Activated T-cell treated with anti-CD3 and anti-CD28 coated beads, Interleukin-2, amount 50 U/mL, for 72 hours (primary cell): ENCODE measurements at regions not wholly inside any gene's neighbourhood (a gene's known extent, or its start where the extent isn't known, plus 50 kb on each side); places are given as distances from the start of the nearest gene placed in this dataset.
"Not testable (repeated sequence)": the region's sequence is repeated elsewhere in the genome, so short reads cannot be mapped to it uniquely, and the experiment has no call there.

ENCODE experiments used
- ATAC-seq, 2 donors: fragments of 150-1000 bp; cut with Tn5 transposase; replicated peaks in 1 of 2; 2 replicates each; pipeline ENCODE4 v1.10.0; 2021; ENCODE audit warnings: moderate library complexity in 2 of 2, mild to moderate bottlenecking in 1 of 2
- DNase-seq, 2 donors: peaks; one replicate each; pipeline ENCODE4 v3.0.0; 2021 to 2022; ENCODE audit warnings: mixed read lengths in 1 of 2
- H3K27ac Mint-ChIP-seq: one replicate; pipeline ENCODE4 v1.8.0; 2022; ENCODE audit warnings: mild to moderate bottlenecking, moderate library complexity, mixed read lengths
- H3K27me3 Mint-ChIP-seq: one replicate; pipeline ENCODE4 v1.8.0; 2022; ENCODE audit warnings: low read depth, mixed read lengths
- H3K36me3 Mint-ChIP-seq, 2 donors: one replicate each; pipeline ENCODE4 v1.8.0; 2022; ENCODE audit warnings: mixed read lengths in 2 of 2, mild to moderate bottlenecking in 1 of 2; ENCODE audit not compliant: insufficient read depth in 2 of 2
- H3K4me1 Mint-ChIP-seq: one replicate; pipeline ENCODE4 v1.8.0; 2022; ENCODE audit warnings: low read depth, mixed read lengths
- H3K4me3 Mint-ChIP-seq, 2 donors: one replicate each; pipeline ENCODE4 v1.8.0; 2022; ENCODE audit warnings: mild to moderate bottlenecking in 2 of 2, mixed read lengths in 2 of 2, moderate library complexity in 2 of 2
- H3K9me3 Mint-ChIP-seq, 2 donors: one replicate each; pipeline ENCODE4 v1.8.0; 2022; ENCODE audit warnings: mixed read lengths in 2 of 2

DNA sequence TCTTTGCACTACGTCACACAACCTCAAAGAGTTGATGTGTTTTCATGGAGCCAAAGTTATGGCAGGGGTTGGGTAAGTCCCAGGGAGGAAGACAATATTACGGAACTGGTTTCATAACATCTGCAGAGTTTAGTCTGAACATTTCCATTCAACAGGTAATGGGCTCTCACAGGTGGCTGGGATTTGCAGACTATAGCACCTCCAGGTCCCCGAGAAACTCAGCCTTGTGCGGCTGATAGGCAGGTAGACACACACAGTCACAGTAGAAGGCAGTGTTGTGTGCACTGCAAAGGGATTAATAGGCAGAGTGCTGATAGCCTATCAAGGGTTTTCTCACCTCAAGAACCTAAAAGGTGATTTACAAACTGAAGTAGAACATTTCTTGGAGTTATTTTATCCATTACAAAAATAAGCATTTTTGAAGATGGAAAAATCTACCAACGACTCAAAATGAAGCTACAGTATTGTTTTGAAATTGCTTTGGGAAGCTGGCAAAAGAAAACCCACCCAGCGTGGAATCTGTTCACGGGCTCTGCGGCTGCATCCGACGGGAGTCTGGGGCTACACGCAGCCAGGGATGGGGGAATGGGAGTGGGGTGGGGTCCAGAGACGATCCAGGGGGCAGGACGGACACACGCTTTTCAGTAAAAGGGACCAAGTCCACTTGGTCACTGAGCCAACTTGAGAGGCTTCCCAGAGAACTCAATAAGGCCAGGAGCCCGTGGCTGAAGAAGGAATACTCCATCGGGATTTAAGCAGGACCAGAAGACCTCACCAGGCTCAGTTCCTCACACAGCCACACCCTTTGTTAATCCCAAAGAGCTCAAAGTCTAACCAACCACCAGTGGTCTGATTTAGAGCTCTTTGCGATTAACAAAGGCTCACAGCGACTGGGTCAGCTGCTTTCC lies 82.9 kb downstream of the CHRNA1 start:
- no peak for ATAC-seq

DNA sequence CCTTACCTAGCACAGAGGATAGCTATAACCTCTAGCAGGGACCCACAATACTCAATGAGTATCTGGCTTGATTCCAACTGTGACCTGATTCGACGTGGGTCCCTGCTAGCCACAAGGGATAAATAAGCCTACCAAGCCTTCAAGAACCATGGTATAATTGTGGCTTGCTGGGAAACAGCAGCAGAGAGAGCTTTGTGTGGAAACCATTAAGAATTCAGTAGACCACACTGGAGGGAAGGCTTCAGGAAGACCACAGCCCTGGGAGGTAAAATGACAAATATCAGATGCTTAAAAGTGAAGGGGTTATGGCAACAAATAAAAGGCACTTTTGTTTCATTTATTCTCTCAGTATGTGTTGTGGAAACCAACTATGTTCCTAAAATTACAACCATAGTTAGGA lies 82.6 kb upstream of the WIPF1 start:
- no peak for ATAC-seq
- peaks cover 78% of the 10 kb centered on the region for H3K4me1 Mint-ChIP-seq
- H3K4me3 Mint-ChIP-seq: peak overlapping the region; percentile 81 to 84
- H3K27me3 Mint-ChIP-seq: peaks cover 6% of the 10 kb centered on the region
- H3K27ac Mint-ChIP-seq: no peak overlapping the region
- peaks cover 3 to 4% of the 10 kb centered on the region in 2 donors for H3K36me3 Mint-ChIP-seq
- no peak for DNase-seq
- no peaks in the 10 kb centered on the region for H3K9me3 Mint-ChIP-seq

More for the DNA sequence above, 82.9 kb downstream of the CHRNA1 start:
- peaks cover 71% of the 10 kb centered on the region for H3K4me1 Mint-ChIP-seq
- H3K9me3 Mint-ChIP-seq: no peaks in the 10 kb centered on the region
- H3K36me3 Mint-ChIP-seq: peaks cover 0 to 4% of the 10 kb centered on the region in 2 donors
- DNase-seq: no peak
- H3K4me3 Mint-ChIP-seq: peak overlapping the region; percentile 81 to 84
- H3K27ac Mint-ChIP-seq: peak overlapping the region; percentile 68
- peaks cover 6% of the 10 kb centered on the region for H3K27me3 Mint-ChIP-seq

DNA sequence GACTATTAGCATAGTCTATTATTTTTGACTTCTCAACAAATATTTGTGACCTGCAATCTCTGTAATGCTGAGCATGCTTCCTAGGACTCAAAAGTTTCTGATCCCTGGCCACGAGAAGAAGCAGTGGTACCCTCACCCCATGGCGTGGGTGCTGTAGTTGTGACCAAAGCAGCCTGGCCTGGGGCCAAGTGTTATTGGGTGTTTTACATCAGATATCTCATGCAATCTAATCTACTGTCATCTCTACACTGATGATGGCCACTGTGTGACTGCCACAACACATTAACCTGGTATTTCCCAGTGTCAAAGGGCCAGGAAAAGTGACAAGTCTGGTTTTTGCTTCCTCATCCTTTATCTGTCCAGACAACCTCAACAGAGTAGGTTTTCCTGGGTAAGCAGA lies 80.8 kb upstream of the WIPF1 start:
- peaks cover 67% of the 10 kb centered on the region for H3K4me1 Mint-ChIP-seq
- H3K4me3 Mint-ChIP-seq: no peak overlapping the region
- no peaks in the 10 kb centered on the region for H3K9me3 Mint-ChIP-seq
- H3K27me3 Mint-ChIP-seq: no peaks in the 10 kb centered on the region
- peaks cover 3 to 8% of the 10 kb centered on the region in 2 donors for H3K36me3 Mint-ChIP-seq
- peak overlapping the region; percentile 28 for H3K27ac Mint-ChIP-seq
- ATAC-seq (no peak), DNase-seq (peak in 1 of 2 donors; percentile 26)

DNA sequence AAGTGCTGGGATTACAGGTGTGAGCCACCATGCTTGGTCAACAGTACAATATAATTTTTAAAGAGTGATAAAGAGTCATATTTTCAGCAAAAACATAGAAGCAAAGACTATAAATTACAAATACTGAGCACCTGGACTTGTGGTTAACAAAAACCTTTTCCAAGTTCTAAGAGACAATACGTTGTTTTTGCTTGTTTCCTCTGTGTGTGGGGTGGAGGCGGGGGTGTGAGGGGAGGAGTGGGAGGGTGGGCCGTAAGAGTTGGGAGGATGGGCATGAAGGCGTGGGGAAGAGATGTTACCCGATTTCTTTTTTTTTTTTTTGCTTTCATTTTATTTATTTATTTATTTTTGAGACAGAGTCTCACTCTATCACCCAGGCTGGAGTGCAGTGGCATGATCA lies 78.0 kb upstream of the WIPF1 start:
- peak overlapping the region; percentile 31 to 55 for H3K4me3 Mint-ChIP-seq
- peak overlapping the region; percentile 31 for H3K27ac Mint-ChIP-seq
- ATAC-seq (no peak), DNase-seq (no peak)
- peaks cover 10 to 19% of the 10 kb centered on the region in 2 donors for H3K36me3 Mint-ChIP-seq
- peaks cover 1 to 3% of the 10 kb centered on the region in 2 donors for H3K9me3 Mint-ChIP-seq
- H3K4me1 Mint-ChIP-seq: peaks cover 53% of the 10 kb centered on the region
- no peaks in the 10 kb centered on the region for H3K27me3 Mint-ChIP-seq

DNA sequence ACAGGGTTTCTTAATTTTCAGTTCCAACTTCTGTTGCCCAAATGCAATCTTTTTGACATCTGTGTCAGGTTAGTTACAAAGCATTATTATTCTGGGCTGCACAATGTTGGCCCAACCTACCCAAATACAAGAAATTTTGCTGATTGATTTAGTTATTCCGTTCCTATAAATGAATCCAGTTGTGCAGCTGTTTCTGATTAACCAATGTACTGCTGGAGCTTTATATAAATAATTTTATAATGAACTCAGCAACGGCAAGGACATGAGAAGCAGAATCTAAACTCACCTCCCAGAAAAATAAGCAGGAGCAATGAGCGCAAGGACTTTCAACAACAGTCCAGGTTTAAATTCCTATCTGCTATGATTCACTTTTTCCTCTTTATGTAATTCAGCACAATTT lies 76.3 kb upstream of the WIPF1 start:
- Mint-ChIP-seq H3K9me3 (peaks cover 1 to 3% of the 10 kb centered on the region in 2 donors), H3K27ac (no peak overlapping the region), H3K27me3 (no peaks in the 10 kb centered on the region), H3K4me1 (peaks cover 36% of the 10 kb centered on the region), H3K36me3 (peaks cover 10 to 19% of the 10 kb centered on the region in 2 donors), H3K4me3 (no peak overlapping the region)
- ATAC-seq: no peak
- DNase-seq: no peak

DNA sequence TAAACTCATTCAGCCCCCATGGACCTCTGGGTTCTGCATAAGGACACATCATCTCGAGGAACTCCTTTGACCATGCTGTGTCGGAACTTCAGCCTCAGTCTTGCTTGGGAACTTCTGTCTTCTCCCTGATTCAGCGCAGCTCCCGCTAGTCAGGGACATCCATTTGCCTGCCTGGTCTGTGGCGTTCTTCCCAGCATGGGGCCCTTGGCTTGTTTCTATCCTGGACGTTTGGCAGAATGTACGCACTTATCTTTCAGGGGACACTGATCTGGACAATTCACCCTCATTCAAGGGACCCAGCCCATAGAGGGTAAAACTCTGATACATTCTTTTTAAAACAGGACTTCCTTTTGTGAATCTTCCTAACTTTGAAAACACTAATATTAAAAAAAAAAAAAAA lies 75.8 kb upstream of the WIPF1 start:
- Mint-ChIP-seq H3K27ac (no peak overlapping the region), H3K27me3 (no peaks in the 10 kb centered on the region), H3K4me1 (peaks cover 33% of the 10 kb centered on the region), H3K9me3 (peaks cover 1 to 3% of the 10 kb centered on the region in 2 donors), H3K36me3 (peaks cover 10 to 19% of the 10 kb centered on the region in 2 donors), H3K4me3 (no peak overlapping the region)
- ATAC-seq (no peak), DNase-seq (no peak)

DNA sequence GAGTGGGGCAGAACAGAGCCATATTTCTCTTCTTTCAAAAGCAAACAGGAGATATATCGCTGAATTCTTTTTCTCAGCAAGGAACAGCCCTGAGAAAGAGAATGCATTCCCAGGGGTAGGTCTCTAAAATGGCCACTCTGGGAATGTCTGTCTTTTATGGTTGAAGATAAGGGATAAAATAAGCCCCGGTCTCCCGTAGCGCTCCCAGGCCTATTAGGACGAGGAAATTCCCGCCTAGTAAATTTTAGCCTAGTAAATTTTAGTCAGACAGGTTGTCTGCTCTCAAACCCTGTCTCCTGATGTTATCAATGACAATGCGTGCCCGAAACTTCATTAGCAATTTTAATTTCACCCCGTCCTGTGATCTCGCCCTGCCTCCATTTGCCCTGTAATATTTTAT lies 73.9 kb upstream of the WIPF1 start:
- H3K27me3 Mint-ChIP-seq, H3K4me3 Mint-ChIP-seq, DNase-seq, ATAC-seq, H3K9me3 Mint-ChIP-seq, H3K27ac Mint-ChIP-seq: not testable (repeated sequence)
- H3K4me1 Mint-ChIP-seq: peaks cover 33% of the 10 kb centered on the region
- H3K36me3 Mint-ChIP-seq: peaks cover 9 to 19% of the 10 kb centered on the region in 2 donors

DNA sequence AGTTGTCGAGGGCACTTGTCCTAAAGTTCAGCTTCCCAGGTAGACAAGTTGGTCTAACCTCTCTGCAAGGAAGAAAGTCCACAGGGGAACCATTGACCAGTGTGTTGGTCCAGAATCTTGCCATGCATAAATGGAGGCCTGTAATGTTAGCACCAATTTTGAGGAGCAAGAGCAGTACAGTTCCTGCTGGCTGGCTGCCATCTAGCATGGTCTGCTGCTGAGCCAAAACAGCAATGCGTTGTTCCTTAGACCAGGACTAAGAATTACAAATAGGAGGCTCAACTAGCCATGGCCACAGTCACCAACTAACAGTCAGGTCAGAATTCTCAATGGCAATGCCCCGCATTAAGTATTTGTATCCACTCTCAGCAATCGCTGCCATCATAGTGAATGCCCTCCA lies 72.8 kb upstream of the WIPF1 start:
- peaks cover 30% of the 10 kb centered on the region for H3K4me1 Mint-ChIP-seq

DNA sequence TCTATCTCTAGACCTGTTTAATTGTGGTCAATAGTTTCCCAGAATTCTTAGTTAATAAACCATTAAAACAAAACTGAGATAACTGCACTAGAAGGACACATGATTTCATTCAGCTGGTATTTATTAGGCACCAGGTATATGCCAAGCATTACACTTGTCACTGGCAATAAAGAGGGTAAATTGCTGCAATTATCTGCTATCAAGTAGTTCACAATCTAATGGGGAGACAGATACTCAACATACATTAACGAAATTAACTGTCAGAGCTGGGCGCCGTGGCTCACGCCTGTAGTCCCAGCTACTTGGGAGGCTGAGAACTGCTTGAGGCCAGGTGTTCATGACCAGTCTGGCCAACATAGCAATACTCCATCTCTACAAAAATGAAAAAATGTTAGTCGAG lies 71.7 kb upstream of the WIPF1 start:
- peaks cover 36% of the 10 kb centered on the region for H3K4me1 Mint-ChIP-seq
- H3K27me3 Mint-ChIP-seq: no peaks in the 10 kb centered on the region
- H3K4me3 Mint-ChIP-seq: no peak overlapping the region
- no peak overlapping the region for H3K27ac Mint-ChIP-seq
- DNase-seq (no peak), ATAC-seq (no peak)
- peaks cover 1 to 3% of the 10 kb centered on the region in 2 donors for H3K9me3 Mint-ChIP-seq
- peaks cover 9 to 14% of the 10 kb centered on the region in 2 donors for H3K36me3 Mint-ChIP-seq

More for the DNA sequence above, 72.8 kb upstream of the WIPF1 start:
- peaks cover 9 to 17% of the 10 kb centered on the region in 2 donors for H3K36me3 Mint-ChIP-seq
- peaks cover 1 to 3% of the 10 kb centered on the region in 2 donors for H3K9me3 Mint-ChIP-seq
- DNase-seq: no peak
- no peak overlapping the region for H3K27ac Mint-ChIP-seq
- H3K4me3 Mint-ChIP-seq: no peak overlapping the region
- ATAC-seq: no peak
- H3K27me3 Mint-ChIP-seq: no peaks in the 10 kb centered on the region

DNA sequence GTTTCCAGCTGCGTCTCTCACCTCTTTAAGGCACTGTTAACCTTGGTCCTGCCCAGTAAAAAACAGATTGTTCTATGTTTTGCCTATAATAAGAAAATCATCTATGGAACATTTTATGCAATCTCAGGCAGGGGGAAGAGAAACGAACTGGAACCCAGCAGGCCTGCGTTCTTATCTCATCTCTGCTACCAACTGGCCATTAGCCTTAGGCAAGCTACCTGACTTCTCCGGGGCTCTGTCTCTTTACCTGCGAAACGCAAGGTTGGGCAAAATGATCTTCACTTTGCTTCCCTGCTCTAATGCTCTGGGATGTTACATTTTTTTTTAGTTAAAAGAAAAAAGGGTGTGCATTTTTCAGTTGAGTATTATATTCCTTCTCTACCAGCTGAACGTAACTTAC lies 70.5 kb upstream of the WIPF1 start:
- H3K27me3 Mint-ChIP-seq: no peaks in the 10 kb centered on the region
- DNase-seq: no peak
- ATAC-seq: no peak
- H3K4me3 Mint-ChIP-seq: peak overlapping the region; percentile 8 to 56
- peaks cover 1 to 3% of the 10 kb centered on the region in 2 donors for H3K9me3 Mint-ChIP-seq
- peaks cover 43% of the 10 kb centered on the region for H3K4me1 Mint-ChIP-seq
- peak overlapping the region; percentile 10 for H3K27ac Mint-ChIP-seq
- peaks cover 9 to 11% of the 10 kb centered on the region in 2 donors for H3K36me3 Mint-ChIP-seq

DNA sequence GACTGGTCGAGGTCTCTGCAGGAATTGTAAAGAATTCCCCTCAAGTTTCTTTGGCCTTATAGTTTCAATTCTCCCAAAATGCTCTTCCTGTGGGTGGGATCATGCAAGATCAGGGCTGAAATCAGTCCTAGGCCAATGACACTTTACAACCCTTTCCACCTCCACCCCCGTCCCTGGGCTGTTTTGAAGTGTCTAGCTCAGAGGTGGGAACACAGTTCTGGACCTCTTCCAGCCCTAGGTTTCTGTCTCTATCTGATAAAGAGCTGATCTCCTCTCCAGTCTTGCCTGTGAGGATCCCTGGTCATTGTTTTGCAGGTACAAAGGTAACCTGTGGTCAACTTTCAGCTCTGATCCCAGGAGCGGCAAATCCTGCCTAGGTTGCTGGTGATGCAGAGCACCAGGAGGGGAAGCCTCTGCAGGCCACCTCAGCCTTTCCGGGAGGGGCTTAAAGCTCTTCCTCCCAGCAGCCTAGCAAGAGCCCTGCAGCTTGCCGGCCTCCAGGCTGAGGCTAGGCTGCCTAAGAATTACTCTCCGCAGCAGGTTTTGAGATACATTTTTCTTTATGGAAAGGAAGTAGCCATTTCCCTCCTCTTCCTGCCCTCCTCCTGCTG lies 69.8 kb upstream of the WIPF1 start:
- peaks cover 0 to 1% of the 10 kb centered on the region in 2 donors for H3K9me3 Mint-ChIP-seq
- H3K36me3 Mint-ChIP-seq: peaks cover 6 to 8% of the 10 kb centered on the region in 2 donors
- H3K4me3 Mint-ChIP-seq: peak overlapping the region in 1 of 2 donors; percentile 56
- ATAC-seq: peak in 1 of 2 donors; percentile 31
- DNase-seq: no peak
- peaks cover 43% of the 10 kb centered on the region for H3K4me1 Mint-ChIP-seq
- no peaks in the 10 kb centered on the region for H3K27me3 Mint-ChIP-seq
- H3K27ac Mint-ChIP-seq: no peak overlapping the region

DNA sequence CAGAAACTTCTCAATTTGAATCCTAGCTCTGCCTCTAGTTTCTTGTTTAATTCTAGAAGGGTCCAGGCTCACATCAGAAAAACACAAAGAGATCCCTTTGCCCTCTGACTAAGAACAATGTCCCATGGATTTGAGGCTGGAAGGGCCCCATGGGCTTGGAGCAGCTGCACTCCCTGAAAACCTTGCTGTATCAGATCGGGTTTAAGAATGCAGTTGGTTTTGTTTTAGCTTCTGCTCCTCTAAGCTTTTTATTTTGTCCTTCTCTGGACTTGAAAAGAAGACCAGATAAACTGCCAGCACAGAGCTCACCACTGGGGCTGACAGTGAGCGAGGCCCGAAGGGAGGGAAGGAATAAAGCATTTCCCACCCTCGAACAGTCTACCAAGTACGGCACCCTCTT lies 69.2 kb upstream of the WIPF1 start:
- no peak overlapping the region for H3K4me3 Mint-ChIP-seq
- DNase-seq: no peak
- peaks cover 43% of the 10 kb centered on the region for H3K4me1 Mint-ChIP-seq
- no peak for ATAC-seq
- H3K27ac Mint-ChIP-seq: no peak overlapping the region
- H3K9me3 Mint-ChIP-seq: peaks cover 0 to 1% of the 10 kb centered on the region in 2 donors
- no peaks in the 10 kb centered on the region for H3K27me3 Mint-ChIP-seq
- H3K36me3 Mint-ChIP-seq: peaks cover 1 to 3% of the 10 kb centered on the region in 2 donors

DNA sequence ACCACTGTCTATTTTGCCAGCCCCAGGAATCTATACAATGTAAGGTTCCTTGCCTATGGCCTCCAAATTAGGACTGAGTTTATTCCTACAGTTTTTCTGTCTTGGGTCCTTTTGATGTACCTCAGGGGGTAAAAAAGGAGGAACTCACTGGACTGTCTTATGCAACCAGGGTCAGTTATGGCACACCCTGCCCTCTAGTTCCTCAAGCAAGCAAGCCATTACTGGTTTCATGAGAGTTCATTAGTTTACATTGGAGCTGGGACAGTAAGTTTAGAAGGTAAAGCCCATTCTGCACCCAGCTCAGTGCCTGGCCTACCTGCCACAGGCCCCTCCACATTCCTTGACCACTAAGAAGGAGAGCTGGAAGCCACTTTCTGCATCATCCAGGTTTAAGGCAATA lies 68.7 kb upstream of the WIPF1 start:
- Mint-ChIP-seq H3K4me3 (no peak overlapping the region), H3K36me3 (no peaks in the 10 kb centered on the region), H3K4me1 (peaks cover 43% of the 10 kb centered on the region), H3K9me3 (peaks cover 0 to 1% of the 10 kb centered on the region in 2 donors), H3K27ac (no peak overlapping the region), H3K27me3 (no peaks in the 10 kb centered on the region)
- DNase-seq (no peak), ATAC-seq (no peak)
